ENCODE measurements at regions not wholly inside any gene's neighbourhood (a gene's known extent, or its start where the extent isn't known, plus 50 kb on each side); places are given as distances from the start of the nearest gene placed in this dataset.

GRCh38 chr15:89001708-89002275 lies 86.5 kb upstream of the ABHD2 start (continued):
- 0 out of 2 replicates have a peak, but pooled peaks have one; percentile 33 for TF ChIP-seq NFIC (IDR thresholded peaks at IDR 0.05)
- TF ChIP-seq MAFG (tag; conservative IDR thresholded peaks at IDR 0.05), result peak; percentile 92
- peak; percentile 65 for TF ChIP-seq HINFP (tag; conservative IDR thresholded peaks at IDR 0.05; ENCODE audit: low read depth)
- TF ChIP-seq ZNF175 (CRISPR knock-in tag; IDR thresholded peaks at IDR 0.05; ENCODE audit: low read depth), result peak; percentile 97
- TF ChIP-seq, protein P1, sequence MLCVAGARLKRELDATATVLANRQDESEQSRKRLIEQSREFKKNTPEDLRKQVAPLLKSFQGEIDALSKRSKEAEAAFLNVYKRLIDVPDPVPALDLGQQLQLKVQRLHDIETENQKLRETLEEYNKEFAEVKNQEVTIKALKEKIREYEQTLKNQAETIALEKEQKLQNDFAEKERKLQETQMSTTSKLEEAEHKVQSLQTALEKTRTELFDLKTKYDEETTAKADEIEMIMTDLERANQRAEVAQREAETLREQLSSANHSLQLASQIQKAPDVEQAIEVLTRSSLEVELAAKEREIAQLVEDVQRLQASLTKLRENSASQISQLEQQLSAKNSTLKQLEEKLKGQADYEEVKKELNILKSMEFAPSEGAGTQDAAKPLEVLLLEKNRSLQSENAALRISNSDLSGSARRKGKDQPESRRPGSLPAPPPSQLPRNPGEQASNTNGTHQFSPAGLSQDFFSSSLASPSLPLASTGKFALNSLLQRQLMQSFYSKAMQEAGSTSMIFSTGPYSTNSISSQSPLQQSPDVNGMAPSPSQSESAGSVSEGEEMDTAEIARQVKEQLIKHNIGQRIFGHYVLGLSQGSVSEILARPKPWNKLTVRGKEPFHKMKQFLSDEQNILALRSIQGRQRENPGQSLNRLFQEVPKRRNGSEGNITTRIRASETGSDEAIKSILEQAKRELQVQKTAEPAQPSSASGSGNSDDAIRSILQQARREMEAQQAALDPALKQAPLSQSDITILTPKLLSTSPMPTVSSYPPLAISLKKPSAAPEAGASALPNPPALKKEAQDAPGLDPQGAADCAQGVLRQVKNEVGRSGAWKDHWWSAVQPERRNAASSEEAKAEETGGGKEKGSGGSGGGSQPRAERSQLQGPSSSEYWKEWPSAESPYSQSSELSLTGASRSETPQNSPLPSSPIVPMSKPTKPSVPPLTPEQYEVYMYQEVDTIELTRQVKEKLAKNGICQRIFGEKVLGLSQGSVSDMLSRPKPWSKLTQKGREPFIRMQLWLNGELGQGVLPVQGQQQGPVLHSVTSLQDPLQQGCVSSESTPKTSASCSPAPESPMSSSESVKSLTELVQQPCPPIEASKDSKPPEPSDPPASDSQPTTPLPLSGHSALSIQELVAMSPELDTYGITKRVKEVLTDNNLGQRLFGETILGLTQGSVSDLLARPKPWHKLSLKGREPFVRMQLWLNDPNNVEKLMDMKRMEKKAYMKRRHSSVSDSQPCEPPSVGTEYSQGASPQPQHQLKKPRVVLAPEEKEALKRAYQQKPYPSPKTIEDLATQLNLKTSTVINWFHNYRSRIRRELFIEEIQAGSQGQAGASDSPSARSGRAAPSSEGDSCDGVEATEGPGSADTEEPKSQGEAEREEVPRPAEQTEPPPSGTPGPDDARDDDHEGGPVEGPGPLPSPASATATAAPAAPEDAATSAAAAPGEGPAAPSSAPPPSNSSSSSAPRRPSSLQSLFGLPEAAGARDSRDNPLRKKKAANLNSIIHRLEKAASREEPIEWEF (CRISPR knock-in tag; IDR thresholded peaks at IDR 0.05), result peak; percentile 91
- TF ChIP-seq ZNF311 (CRISPR knock-in tag; IDR thresholded peaks at IDR 0.05), result peak; percentile 79; the same call in 1 of the 2 replicates
- peak; percentile 79 for TF ChIP-seq BACH1 (tag; IDR thresholded peaks at IDR 0.05)
- peak; percentile 94 for TF ChIP-seq KLF6 (CRISPR knock-in tag; IDR thresholded peaks at IDR 0.05; ENCODE audit: borderline replicate concordance)
- peak; percentile 52; the same call in 1 of the 2 replicates for TF ChIP-seq HSF4 (CRISPR knock-in tag; IDR thresholded peaks at IDR 0.05; ENCODE audit: borderline replicate concordance)
- TF ChIP-seq ZFP1 (CRISPR knock-in tag; IDR thresholded peaks at IDR 0.05), result peak; percentile 47; the same call in 1 of the 2 replicates
- peak; percentile 48; the same call in 1 of the 2 replicates for TF ChIP-seq ZNF445 (CRISPR knock-in tag; IDR thresholded peaks at IDR 0.05; ENCODE audit: low read depth)
- peak; percentile 87; the same call in 1 of the 2 replicates for TF ChIP-seq DMBX1 (CRISPR knock-in tag; IDR thresholded peaks at IDR 0.05; ENCODE audit: borderline replicate concordance)
- TF ChIP-seq, protein P2, sequence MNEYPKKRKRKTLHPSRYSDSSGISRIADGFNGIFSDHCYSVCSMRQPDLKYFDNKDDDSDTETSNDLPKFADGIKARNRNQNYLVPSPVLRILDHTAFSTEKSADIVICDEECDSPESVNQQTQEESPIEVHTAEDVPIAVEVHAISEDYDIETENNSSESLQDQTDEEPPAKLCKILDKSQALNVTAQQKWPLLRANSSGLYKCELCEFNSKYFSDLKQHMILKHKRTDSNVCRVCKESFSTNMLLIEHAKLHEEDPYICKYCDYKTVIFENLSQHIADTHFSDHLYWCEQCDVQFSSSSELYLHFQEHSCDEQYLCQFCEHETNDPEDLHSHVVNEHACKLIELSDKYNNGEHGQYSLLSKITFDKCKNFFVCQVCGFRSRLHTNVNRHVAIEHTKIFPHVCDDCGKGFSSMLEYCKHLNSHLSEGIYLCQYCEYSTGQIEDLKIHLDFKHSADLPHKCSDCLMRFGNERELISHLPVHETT (CRISPR knock-in tag; conservative IDR thresholded peaks at IDR 0.05 in 1 of 2, IDR thresholded peaks at IDR 0.05 in 1 of 2), result peak in 1 of 2 experiments; percentile 98; a peak in 2 of 4 replicates
- peak; percentile 42 for TF ChIP-seq CXXC5 (CRISPR knock-in tag; IDR thresholded peaks at IDR 0.05)
- TF ChIP-seq, protein P3, sequence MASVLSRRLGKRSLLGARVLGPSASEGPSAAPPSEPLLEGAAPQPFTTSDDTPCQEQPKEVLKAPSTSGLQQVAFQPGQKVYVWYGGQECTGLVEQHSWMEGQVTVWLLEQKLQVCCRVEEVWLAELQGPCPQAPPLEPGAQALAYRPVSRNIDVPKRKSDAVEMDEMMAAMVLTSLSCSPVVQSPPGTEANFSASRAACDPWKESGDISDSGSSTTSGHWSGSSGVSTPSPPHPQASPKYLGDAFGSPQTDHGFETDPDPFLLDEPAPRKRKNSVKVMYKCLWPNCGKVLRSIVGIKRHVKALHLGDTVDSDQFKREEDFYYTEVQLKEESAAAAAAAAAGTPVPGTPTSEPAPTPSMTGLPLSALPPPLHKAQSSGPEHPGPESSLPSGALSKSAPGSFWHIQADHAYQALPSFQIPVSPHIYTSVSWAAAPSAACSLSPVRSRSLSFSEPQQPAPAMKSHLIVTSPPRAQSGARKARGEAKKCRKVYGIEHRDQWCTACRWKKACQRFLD (CRISPR knock-in tag; IDR thresholded peaks at IDR 0.05), result peak; percentile 93; the same call in 1 of the 2 replicates
- TF ChIP-seq DDX20 (tag; IDR thresholded peaks at IDR 0.05; ENCODE audit: low read depth), result peak; percentile 87
- TF ChIP-seq ZNF766 (CRISPR knock-in tag; conservative IDR thresholded peaks at IDR 0.05), result peak; percentile 92

Data from K562 (cell line).